ENCODE measurements at regions not wholly inside any gene's neighbourhood (a gene's known extent, or its start where the extent isn't known, plus 50 kb on each side); places are given as distances from the start of the nearest gene placed in this dataset.

- no peak for TF ChIP-seq CTCF (IDR thresholded peaks at IDR 0.05; ENCODE audit: low read depth, low read length)
Observed at GRCh38 chr15:93860701-93861100, 370.7 kb upstream of the MCTP2 start.

GRCh38 chr15:93859176-93859575, 372.2 kb upstream of the MCTP2 start:
- Histone ChIP-seq H3K27ac (no peak overlapping the region), H3K9me3 (ENCODE audit: severe bottlenecking) (no peaks in the 10 kb centered on the region), H3K4me3 (ENCODE audit: low read depth, low read length) (no peak overlapping the region), H3K36me3 (no peaks in the 10 kb centered on the region), H3K27me3 (ENCODE audit: insufficient read depth, low read depth, severe bottlenecking) (peaks cover 72% of the 10 kb centered on the region)
- TF ChIP-seq CTCF (IDR thresholded peaks at IDR 0.05; ENCODE audit: low read depth, low read length): no peak
- DNase-seq: no peak

More at GRCh38 chr15:93860701-93861100, 370.7 kb upstream of the MCTP2 start:
- no peaks in the 10 kb centered on the region for H3K9me3 ChIP-seq (ENCODE audit: severe bottlenecking)
- H3K27me3 ChIP-seq (ENCODE audit: insufficient read depth, low read depth, severe bottlenecking): peaks cover 81% of the 10 kb centered on the region
- no peak for DNase-seq
- H3K4me3 ChIP-seq (ENCODE audit: low read depth, low read length): no peak overlapping the region
- no peak overlapping the region for H3K27ac ChIP-seq
- no peaks in the 10 kb centered on the region for H3K36me3 ChIP-seq

- no peak for TF ChIP-seq CTCF (IDR thresholded peaks at IDR 0.05; ENCODE audit: low read depth, low read length)
- peaks cover 62% of the 10 kb centered on the region for H3K27me3 ChIP-seq (ENCODE audit: insufficient read depth, low read depth, severe bottlenecking)
Observed at GRCh38 chr15:93855181-93855826, 376.1 kb upstream of the MCTP2 start.

GRCh38 chr15:93854088-93854487, 377.3 kb upstream of the MCTP2 start:
- no peak for TF ChIP-seq CTCF (IDR thresholded peaks at IDR 0.05; ENCODE audit: low read depth, low read length)
- no peak overlapping the region for H3K27ac ChIP-seq

More at GRCh38 chr15:93855181-93855826, 376.1 kb upstream of the MCTP2 start:
- no peak overlapping the region for H3K27ac ChIP-seq
- H3K4me3 ChIP-seq (ENCODE audit: low read depth, low read length): no peak overlapping the region
- no peaks in the 10 kb centered on the region for H3K36me3 ChIP-seq
- DNase-seq: no peak
- no peaks in the 10 kb centered on the region for H3K9me3 ChIP-seq (ENCODE audit: severe bottlenecking)

DNA sequence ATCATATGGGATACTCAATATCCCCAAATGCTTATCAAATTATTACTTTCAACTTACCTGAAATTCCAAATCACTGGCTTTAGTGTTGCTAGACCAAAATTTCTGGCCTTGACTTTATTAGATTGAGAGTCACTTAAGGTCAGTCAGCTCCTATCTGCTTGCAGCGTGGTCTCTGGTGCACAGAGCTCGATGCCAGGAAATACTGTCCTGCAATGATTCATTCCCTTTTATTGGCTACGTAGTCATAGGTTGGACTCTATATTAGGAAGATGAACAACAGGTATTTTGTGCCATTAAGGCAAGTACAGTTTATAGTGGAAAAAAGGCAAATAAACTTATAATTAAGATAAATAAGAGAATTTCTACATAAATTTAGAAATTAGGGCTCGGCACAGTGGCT, 378.6 kb upstream of the MCTP2 start:
- peaks cover 54% of the 10 kb centered on the region for H3K27me3 ChIP-seq (ENCODE audit: insufficient read depth, low read depth, severe bottlenecking)
- no peaks in the 10 kb centered on the region for H3K36me3 ChIP-seq
- H3K4me3 ChIP-seq (ENCODE audit: low read depth, low read length): no peak overlapping the region
- no peak for DNase-seq
- TF ChIP-seq CTCF (IDR thresholded peaks at IDR 0.05; ENCODE audit: low read depth, low read length): no peak
- no peaks in the 10 kb centered on the region for H3K9me3 ChIP-seq (ENCODE audit: severe bottlenecking)
- no peak overlapping the region for H3K27ac ChIP-seq

More at GRCh38 chr15:93854088-93854487, 377.3 kb upstream of the MCTP2 start:
- H3K4me3 ChIP-seq (ENCODE audit: low read depth, low read length): no peak overlapping the region
- H3K9me3 ChIP-seq (ENCODE audit: severe bottlenecking): no peaks in the 10 kb centered on the region
- H3K36me3 ChIP-seq: no peaks in the 10 kb centered on the region
- peaks cover 61% of the 10 kb centered on the region for H3K27me3 ChIP-seq (ENCODE audit: insufficient read depth, low read depth, severe bottlenecking)
- no peak for DNase-seq

DNA sequence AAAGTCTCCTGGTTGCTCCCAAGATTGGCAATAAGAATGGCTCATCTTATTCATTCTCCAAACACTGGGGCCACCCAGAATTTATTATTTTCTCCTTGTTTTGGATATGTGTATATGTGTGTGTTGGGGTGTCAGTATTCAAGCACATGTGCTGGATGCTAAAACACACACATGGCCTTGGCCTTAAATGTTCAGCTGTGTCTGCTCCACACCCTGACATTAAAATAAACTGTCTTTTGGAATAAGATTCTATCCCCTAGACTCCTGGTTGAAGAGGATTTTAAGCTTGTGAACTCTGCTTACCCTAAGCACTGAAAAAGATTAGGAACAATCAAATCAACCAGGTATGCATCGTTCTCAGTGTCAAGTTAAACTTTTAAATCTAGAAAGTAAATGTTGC, 382.9 kb upstream of the MCTP2 start:
- no peaks in the 10 kb centered on the region for H3K9me3 ChIP-seq (ENCODE audit: severe bottlenecking)
- H3K4me3 ChIP-seq (ENCODE audit: low read depth, low read length): no peak overlapping the region
- DNase-seq: no peak
- no peaks in the 10 kb centered on the region for H3K36me3 ChIP-seq
- H3K27me3 ChIP-seq (ENCODE audit: insufficient read depth, low read depth, severe bottlenecking): peaks cover 39% of the 10 kb centered on the region
- no peak overlapping the region for H3K27ac ChIP-seq
- no peak for TF ChIP-seq CTCF (IDR thresholded peaks at IDR 0.05; ENCODE audit: low read depth, low read length)
